ENCODE measurements at regions not wholly inside any gene's neighbourhood (a gene's known extent, or its start where the extent isn't known, plus 50 kb on each side); places are given as distances from the start of the nearest gene placed in this dataset.

DNA sequence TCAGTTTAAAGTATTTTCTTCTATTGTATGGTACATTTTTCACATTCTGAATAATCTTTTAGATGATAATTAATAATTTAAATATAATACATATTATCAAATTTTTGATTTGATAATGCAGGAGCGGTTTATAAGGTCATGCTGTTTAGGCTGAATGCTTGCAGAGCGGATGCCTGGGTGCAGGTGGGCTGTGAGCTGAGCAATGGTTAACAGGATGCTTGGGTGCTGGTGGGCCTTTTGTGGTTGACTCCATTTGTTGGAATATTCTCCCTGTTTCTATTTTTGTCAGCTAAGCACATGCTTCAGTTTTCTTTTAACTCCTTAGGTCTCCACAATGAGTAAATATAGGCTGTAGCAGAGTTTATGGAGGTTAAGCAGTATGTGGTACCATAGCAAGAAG, 1549.3 kb downstream of the OTOL1 start:
- Histone ChIP-seq H3K9ac (ENCODE audit: low read length) (no peak overlapping the region), H2AFZ (ENCODE audit: low read depth, low read length, poor library complexity, severe bottlenecking) (no peak overlapping the region), H4K20me1 (ENCODE audit: insufficient read depth) (no peaks in the 10 kb centered on the region), H3K4me2 (ENCODE audit: low read length) (no peak overlapping the region), H3K79me2 (ENCODE audit: insufficient read depth, low read length) (no peaks in the 10 kb centered on the region), H3K27me3 (ENCODE audit: insufficient read depth, low read length) (no peaks in the 10 kb centered on the region), H3K4me1 (ENCODE audit: control insufficient read depth in 1 of 2, insufficient read depth in 2 of 2, low read length in 2 of 2) (peaks cover 0 to 3% of the 10 kb centered on the region in 2 experiments; a peak in 1 of 4 replicates), H3K9me3 (ENCODE audit: control insufficient read depth in 1 of 2, insufficient read depth in 1 of 2, low read depth in 1 of 2, low read length in 2 of 2) (no peaks in the 10 kb centered on the region), H3K36me3 (ENCODE audit: control insufficient read depth in 1 of 2, insufficient read depth in 2 of 2, low read length in 2 of 2) (no peaks in the 10 kb centered on the region), H3K27ac (ENCODE audit: low read depth, low read length) (no peak overlapping the region), H3K4me3 (replicated peaks in 1 of 2; ENCODE audit: low read depth in 1 of 2, low read length in 2 of 2) (no peak overlapping the region), H3K9me2 (ENCODE audit: insufficient read depth) (no peaks in the 10 kb centered on the region)
- TF ChIP-seq EZH2 (IDR thresholded peaks at IDR 0.05) (no peak), SP1 (IDR thresholded peaks at IDR 0.05; ENCODE audit: low read depth) (no peak)
- intact Hi-C loops (cut with micrococcal nuclease): no loop called here
- ATAC-seq (no peak), DNase-seq (ENCODE audit: low read depth, low spot score) (no peak)
- BruUV-seq (replicated peaks): no TSS peak
- ChIA-PET CTCF (no interaction called here), POLR2A (no interaction called here), RAD21 (ENCODE audit: low non-redundant PET in 1 of 2, low total read pairs in 2 of 2, uncharacterized antibody in 2 of 2, unreplicated experiment in 2 of 2) (no interaction called here)

DNA sequence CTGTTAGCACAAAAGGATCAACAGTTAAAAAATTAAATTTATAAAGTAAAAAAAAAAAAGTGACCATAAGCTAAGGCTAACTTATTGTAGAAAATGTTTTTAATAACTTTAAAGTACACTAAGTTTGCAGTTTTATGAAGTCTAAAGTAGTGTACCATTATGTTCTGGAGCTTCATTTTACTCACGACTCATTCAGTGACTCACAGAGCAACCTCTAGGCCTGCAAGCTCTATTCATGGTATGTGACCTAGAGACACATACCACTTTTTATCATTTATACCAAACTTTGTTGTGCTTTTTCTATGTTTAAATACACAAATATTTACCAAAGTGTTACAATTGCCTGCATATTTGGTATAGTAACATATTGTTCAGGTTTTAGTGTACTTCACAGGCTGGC, 1552.3 kb downstream of the OTOL1 start:
- no peak for ATAC-seq
- no peaks in the 10 kb centered on the region for H3K9me3 ChIP-seq (ENCODE audit: control insufficient read depth in 1 of 2, insufficient read depth in 1 of 2, low read depth in 1 of 2, low read length in 2 of 2)
- no peak overlapping the region for H3K27ac ChIP-seq (ENCODE audit: low read depth, low read length)
- H2AFZ ChIP-seq (ENCODE audit: low read depth, low read length, poor library complexity, severe bottlenecking): no peak overlapping the region
- TF ChIP-seq, protein P1, sequence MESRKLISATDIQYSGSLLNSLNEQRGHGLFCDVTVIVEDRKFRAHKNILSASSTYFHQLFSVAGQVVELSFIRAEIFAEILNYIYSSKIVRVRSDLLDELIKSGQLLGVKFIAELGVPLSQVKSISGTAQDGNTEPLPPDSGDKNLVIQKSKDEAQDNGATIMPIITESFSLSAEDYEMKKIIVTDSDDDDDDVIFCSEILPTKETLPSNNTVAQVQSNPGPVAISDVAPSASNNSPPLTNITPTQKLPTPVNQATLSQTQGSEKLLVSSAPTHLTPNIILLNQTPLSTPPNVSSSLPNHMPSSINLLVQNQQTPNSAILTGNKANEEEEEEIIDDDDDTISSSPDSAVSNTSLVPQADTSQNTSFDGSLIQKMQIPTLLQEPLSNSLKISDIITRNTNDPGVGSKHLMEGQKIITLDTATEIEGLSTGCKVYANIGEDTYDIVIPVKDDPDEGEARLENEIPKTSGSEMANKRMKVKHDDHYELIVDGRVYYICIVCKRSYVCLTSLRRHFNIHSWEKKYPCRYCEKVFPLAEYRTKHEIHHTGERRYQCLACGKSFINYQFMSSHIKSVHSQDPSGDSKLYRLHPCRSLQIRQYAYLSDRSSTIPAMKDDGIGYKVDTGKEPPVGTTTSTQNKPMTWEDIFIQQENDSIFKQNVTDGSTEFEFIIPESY (IDR thresholded peaks at IDR 0.05; ENCODE audit: extremely low read depth, insufficient replicate concordance, low read length): no peak
- TF ChIP-seq ELF1 (IDR thresholded peaks at IDR 0.05; ENCODE audit: borderline replicate concordance, low read depth): no peak
- no peak for TF ChIP-seq CEBPB (IDR thresholded peaks at IDR 0.05; ENCODE audit: low read depth)
- TF ChIP-seq ZNF274 (IDR thresholded peaks at IDR 0.05; ENCODE audit: low read depth, low read length): no peak
- TF ChIP-seq, protein P2, sequence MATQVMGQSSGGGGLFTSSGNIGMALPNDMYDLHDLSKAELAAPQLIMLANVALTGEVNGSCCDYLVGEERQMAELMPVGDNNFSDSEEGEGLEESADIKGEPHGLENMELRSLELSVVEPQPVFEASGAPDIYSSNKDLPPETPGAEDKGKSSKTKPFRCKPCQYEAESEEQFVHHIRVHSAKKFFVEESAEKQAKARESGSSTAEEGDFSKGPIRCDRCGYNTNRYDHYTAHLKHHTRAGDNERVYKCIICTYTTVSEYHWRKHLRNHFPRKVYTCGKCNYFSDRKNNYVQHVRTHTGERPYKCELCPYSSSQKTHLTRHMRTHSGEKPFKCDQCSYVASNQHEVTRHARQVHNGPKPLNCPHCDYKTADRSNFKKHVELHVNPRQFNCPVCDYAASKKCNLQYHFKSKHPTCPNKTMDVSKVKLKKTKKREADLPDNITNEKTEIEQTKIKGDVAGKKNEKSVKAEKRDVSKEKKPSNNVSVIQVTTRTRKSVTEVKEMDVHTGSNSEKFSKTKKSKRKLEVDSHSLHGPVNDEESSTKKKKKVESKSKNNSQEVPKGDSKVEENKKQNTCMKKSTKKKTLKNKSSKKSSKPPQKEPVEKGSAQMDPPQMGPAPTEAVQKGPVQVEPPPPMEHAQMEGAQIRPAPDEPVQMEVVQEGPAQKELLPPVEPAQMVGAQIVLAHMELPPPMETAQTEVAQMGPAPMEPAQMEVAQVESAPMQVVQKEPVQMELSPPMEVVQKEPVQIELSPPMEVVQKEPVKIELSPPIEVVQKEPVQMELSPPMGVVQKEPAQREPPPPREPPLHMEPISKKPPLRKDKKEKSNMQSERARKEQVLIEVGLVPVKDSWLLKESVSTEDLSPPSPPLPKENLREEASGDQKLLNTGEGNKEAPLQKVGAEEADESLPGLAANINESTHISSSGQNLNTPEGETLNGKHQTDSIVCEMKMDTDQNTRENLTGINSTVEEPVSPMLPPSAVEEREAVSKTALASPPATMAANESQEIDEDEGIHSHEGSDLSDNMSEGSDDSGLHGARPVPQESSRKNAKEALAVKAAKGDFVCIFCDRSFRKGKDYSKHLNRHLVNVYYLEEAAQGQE (IDR thresholded peaks at IDR 0.05; ENCODE audit: low read depth): no peak
- no peak for TF ChIP-seq JUND (IDR thresholded peaks at IDR 0.05)
- TF ChIP-seq, protein P3, sequence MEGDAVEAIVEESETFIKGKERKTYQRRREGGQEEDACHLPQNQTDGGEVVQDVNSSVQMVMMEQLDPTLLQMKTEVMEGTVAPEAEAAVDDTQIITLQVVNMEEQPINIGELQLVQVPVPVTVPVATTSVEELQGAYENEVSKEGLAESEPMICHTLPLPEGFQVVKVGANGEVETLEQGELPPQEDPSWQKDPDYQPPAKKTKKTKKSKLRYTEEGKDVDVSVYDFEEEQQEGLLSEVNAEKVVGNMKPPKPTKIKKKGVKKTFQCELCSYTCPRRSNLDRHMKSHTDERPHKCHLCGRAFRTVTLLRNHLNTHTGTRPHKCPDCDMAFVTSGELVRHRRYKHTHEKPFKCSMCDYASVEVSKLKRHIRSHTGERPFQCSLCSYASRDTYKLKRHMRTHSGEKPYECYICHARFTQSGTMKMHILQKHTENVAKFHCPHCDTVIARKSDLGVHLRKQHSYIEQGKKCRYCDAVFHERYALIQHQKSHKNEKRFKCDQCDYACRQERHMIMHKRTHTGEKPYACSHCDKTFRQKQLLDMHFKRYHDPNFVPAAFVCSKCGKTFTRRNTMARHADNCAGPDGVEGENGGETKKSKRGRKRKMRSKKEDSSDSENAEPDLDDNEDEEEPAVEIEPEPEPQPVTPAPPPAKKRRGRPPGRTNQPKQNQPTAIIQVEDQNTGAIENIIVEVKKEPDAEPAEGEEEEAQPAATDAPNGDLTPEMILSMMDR (IDR thresholded peaks at IDR 0.05 in 2 of 3, conservative IDR thresholded peaks at IDR 0.05 in 1 of 3; ENCODE audit: borderline replicate concordance in 1 of 3, insufficient read depth in 1 of 3, low read depth in 2 of 3, low read length in 2 of 3): no peak
- TF ChIP-seq RAD21 (IDR thresholded peaks at IDR 0.05; ENCODE audit: low read depth): no peak
- no peak for TF ChIP-seq TCF7L2 (IDR thresholded peaks at IDR 0.05; ENCODE audit: borderline replicate concordance, extremely low read depth, insufficient read depth, insufficient read length)
- no peak for TF ChIP-seq CBX3 (IDR thresholded peaks at IDR 0.05; ENCODE audit: low read depth)
- no peak for TF ChIP-seq SIN3A (IDR thresholded peaks at IDR 0.05; ENCODE audit: low read depth)
- no peak for TF ChIP-seq EZH2 (IDR thresholded peaks at IDR 0.05)
- no peak overlapping the region for H3K4me3 ChIP-seq (replicated peaks in 1 of 2; ENCODE audit: low read depth in 1 of 2, low read length in 2 of 2)
- no TSS peak for BruUV-seq (replicated peaks)
- H3K36me3 ChIP-seq (ENCODE audit: control insufficient read depth in 1 of 2, insufficient read depth in 2 of 2, low read length in 2 of 2): no peaks in the 10 kb centered on the region
- no peaks in the 10 kb centered on the region for H3K9me2 ChIP-seq (ENCODE audit: insufficient read depth)
- ChIA-PET POLR2A (no interaction called here), CTCF (no interaction called here), RAD21 (ENCODE audit: low non-redundant PET in 1 of 2, low total read pairs in 2 of 2, uncharacterized antibody in 2 of 2, unreplicated experiment in 2 of 2) (no interaction called here)
- no peaks in the 10 kb centered on the region for H3K27me3 ChIP-seq (ENCODE audit: insufficient read depth, low read length)
- H3K79me2 ChIP-seq (ENCODE audit: insufficient read depth, low read length): no peaks in the 10 kb centered on the region
- intact Hi-C loops (cut with micrococcal nuclease): no loop called here
- peaks cover 0 to 3% of the 10 kb centered on the region in 2 experiments; a peak in 1 of 4 replicates for H3K4me1 ChIP-seq (ENCODE audit: control insufficient read depth in 1 of 2, insufficient read depth in 2 of 2, low read length in 2 of 2)
- no peak overlapping the region for H3K9ac ChIP-seq (ENCODE audit: low read length)
- H4K20me1 ChIP-seq (ENCODE audit: insufficient read depth): no peaks in the 10 kb centered on the region
- DNase-seq (ENCODE audit: low read depth, low spot score): no peak
- H3K4me2 ChIP-seq (ENCODE audit: low read length): no peak overlapping the region

Data from HCT116 (cell line).